A549 (cell line): ENCODE measurements at regions not wholly inside any gene's neighbourhood (a gene's known extent, or its start where the extent isn't known, plus 50 kb on each side); places are given as distances from the start of the nearest gene placed in this dataset.

Experiments used
- ATAC-seq, 2 experiments: fragments of 200-7000 bp in 1 of 2; fragments of >200 bp in 1 of 2; cut with Nextera tagmentation in 1 of 2; cut with Tn5 transposase in 1 of 2; 3 replicates each; pipeline versions ENCODE4 v1.8.0 to v1.9.1; 2018 to 2020; ENCODE audit warnings: mild to moderate bottlenecking in 1 of 2, moderate library complexity in 1 of 2
- CTCF ChIA-PET: fragments of 300-600 bp; sonication (Branson Sonifier 250); formaldehyde crosslinking; extraction: SDS; loops from one replicate; lab custom pipeline; 2021; ENCODE audit warnings: antibody characterized with exemption, inconsistent platforms; lab: Yijun Ruan, JAX
- POLR2A ChIA-PET: fragments of 350-600 bp; formaldehyde crosslinking; extraction: SDS; loops from one replicate; lab custom pipeline; 2021; ENCODE audit warnings: antibody characterized with exemption, inconsistent platforms; lab: Yijun Ruan, JAX
- DNase-seq, 2 experiments: peaks; one replicate each; pipeline versions ENCODE4 v3.0.0 to v3.0.0-alpha.2; 2011 to 2016; ENCODE audit warnings: low read depth in 1 of 2, low spot score in 1 of 2
- FAIRE-seq: peaks from 2 replicates; lab custom pipeline; 2011; peaks lifted over from hg19 to GRCh38; lab: Jason Lieb, UNC
- H3K27ac ChIP-seq, 2 experiments: fragments of >200 bp; sonication (Bioruptor Twin); formaldehyde crosslinking; 3 replicates each; pipeline ENCODE4 v1.5.1; 2016 to 2017
- H3K4me1 ChIP-seq: fragments of >200 bp; sonication (Bioruptor Twin); formaldehyde crosslinking; 3 replicates; pipeline ENCODE4 v1.6.1; 2016
- H3K4me2 ChIP-seq: fragments of >200 bp; sonication (Bioruptor Twin); formaldehyde crosslinking; 3 replicates; pipeline ENCODE4 v1.6.1; 2016
- H3K4me3 ChIP-seq: fragments of >200 bp; sonication (Bioruptor Twin); formaldehyde crosslinking; 3 replicates; pipeline ENCODE4 v1.5.1; 2016
- H3K9me3 ChIP-seq: fragments of >200 bp; sonication (Bioruptor Twin); formaldehyde crosslinking; 3 replicates; pipeline ENCODE4 v1.6.1; 2016
- ATOH8 ChIP-seq: fragments of 250-450 bp; sonication (Bioruptor Pico); IDR thresholded peaks from 2 replicates; pipeline ENCODE4 v1.5.0; 2020; ENCODE audit warnings: low read depth, mild to moderate bottlenecking, moderate library complexity
- CBX2 ChIP-seq: fragments of 200-600 bp; sonication (generic); IDR thresholded peaks from 2 replicates; pipeline ENCODE4 v1.6.1; 2016; ENCODE audit warnings: low read depth, mild to moderate bottlenecking, borderline replicate concordance
- CEBPB ChIP-seq, 2 experiments: fragments of >200 bp in 1 of 2; sonication (Bioruptor Twin) in 1 of 2; formaldehyde crosslinking in 1 of 2; IDR thresholded peaks; 2 replicates each; pipeline ENCODE4 v1.6.1; 2012 to 2016
- E2F6 ChIP-seq: IDR thresholded peaks from 2 replicates; pipeline ENCODE4 v1.6.1; 2012; ENCODE audit warnings: low read depth, borderline replicate concordance
- EHMT2 ChIP-seq: fragments of 200-600 bp; sonication (generic); IDR thresholded peaks from 2 replicates; pipeline ENCODE4 v1.6.1; 2016; ENCODE audit warnings: antibody characterized with exemption, low read depth, mild to moderate bottlenecking, moderate library complexity
- HMGXB4 ChIP-seq: fragments of 250-450 bp; sonication (Bioruptor Pico); IDR thresholded peaks from 2 replicates; pipeline ENCODE4 v1.5.0; 2021; ENCODE audit warnings: mild to moderate bottlenecking, moderate library complexity, borderline replicate concordance
- MAX ChIP-seq: IDR thresholded peaks from 2 replicates; pipeline ENCODE4 v1.6.1; 2012
- POLR2A ChIP-seq: IDR thresholded peaks from 2 replicates; pipeline ENCODE4 v1.6.1; 2012; ENCODE audit warnings: mild to moderate bottlenecking, low read length
- RAD21 ChIP-seq, 2 experiments: fragments of >200 bp in 1 of 2; sonication (Bioruptor Twin) in 1 of 2; formaldehyde crosslinking in 1 of 2; IDR thresholded peaks in 1 of 2; conservative IDR thresholded peaks in 1 of 2; 2 replicates in 1 of 2; 3 replicates in 1 of 2; pipeline ENCODE4 v1.6.1; 2012 to 2018; ENCODE audit warnings: inconsistent platforms in 1 of 2
- REST ChIP-seq: fragments of 200-600 bp; sonication (generic); IDR thresholded peaks from 2 replicates; pipeline ENCODE4 v1.6.1; 2016; ENCODE audit warnings: antibody characterized with exemption, mild to moderate bottlenecking, moderate library complexity
- TP53 ChIP-seq: fragments of 250-450 bp; sonication (Bioruptor Pico); IDR thresholded peaks from 2 replicates; pipeline ENCODE4 v1.5.0; 2021; ENCODE audit warnings: mild to moderate bottlenecking, moderate library complexity
- ZC3H11A ChIP-seq: fragments of 450-650 bp; IDR thresholded peaks from 2 replicates; pipeline ENCODE4 v1.6.1; 2014; ENCODE audit warnings: antibody characterized with exemption, mild to moderate bottlenecking
- ZFP36 ChIP-seq: fragments of 450-650 bp; IDR thresholded peaks from 2 replicates; pipeline ENCODE4 v1.6.1; 2014; ENCODE audit warnings: borderline replicate concordance; ENCODE audit not compliant: partially characterized antibody
- WGBS: methylation state at CpG from one replicate; pipeline ENCODE4 v1.1.6; 2017; ENCODE audit errors: missing lambda C conversion rate; 5-methylcytosine and 5-hydroxymethylcytosine counted together

- no peak for TF ChIP-seq REST
- no peak for TF ChIP-seq ATOH8 (CRISPR knock-in tag)
- no peak for TF ChIP-seq POLR2A
- TF ChIP-seq HMGXB4 (CRISPR knock-in tag) = no peak
- no peak for TF ChIP-seq CBX2
- TF ChIP-seq E2F6 = no peak
- no peak for TF ChIP-seq TP53 (CRISPR knock-in tag)
- no peak for TF ChIP-seq RAD21 (conservative IDR thresholded peaks at IDR 0.05 in 1 of 2, IDR thresholded peaks at IDR 0.05 in 1 of 2)
These were observed 213.5 kb upstream of the PTGFR start (continued) for GRCh38 chr1:78277253-78277652.

GRCh38 chr1:78279051-78279450 is 211.7 kb upstream of the PTGFR start:
- Histone ChIP-seq H3K4me3 (no peak overlapping the region), H3K9me3 (no peaks in the 10 kb centered on the region), H3K4me2 (no peak overlapping the region), H3K4me1 (no peaks in the 10 kb centered on the region), H3K27ac (no peak overlapping the region)
- DNase-seq (no peak), FAIRE-seq (no peak), ATAC-seq (no peak)
- TF ChIP-seq ZC3H11A (no peak), EHMT2 (no peak), CEBPB (IDR thresholded peaks at IDR 0.05) (no peak), ZFP36 (no peak), REST (no peak), MAX (no peak)
- WGBS = 21% methylated on average over 2 of the region's 2 CpGs
- ChIA-PET CTCF (no interaction called here), POLR2A (no interaction called here)
